ENCODE measurements at regions not wholly inside any gene's neighbourhood (a gene's known extent, or its start where the extent isn't known, plus 50 kb on each side); places are given as distances from the start of the nearest gene placed in this dataset.

DNA sequence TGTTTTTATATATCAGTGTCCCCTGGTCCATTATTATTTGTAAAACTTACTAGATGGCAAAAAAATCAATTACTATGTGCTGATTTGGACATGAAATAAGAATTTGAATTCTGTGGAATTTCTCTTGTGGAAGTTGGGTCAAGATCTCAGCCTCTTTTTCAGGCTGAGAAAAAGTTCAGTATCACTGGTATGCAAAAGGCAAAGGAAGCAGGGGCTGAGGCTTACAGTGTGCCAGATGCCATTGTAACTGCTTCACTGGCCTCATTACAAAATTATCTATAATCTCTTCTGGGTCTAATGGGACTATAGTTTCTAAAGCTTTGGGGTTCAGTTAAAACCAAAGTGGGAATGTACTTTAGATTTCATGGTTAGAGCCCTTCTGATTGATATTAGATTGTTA is 125.9 kb upstream of the SLC7A14 start:
- in situ Hi-C loops (cut with HindIII; ENCODE audit: low pct_unique_long_range_greater_than_20kb, low sequenced_read_pairs) = no loop called here
- no peaks in the 10 kb centered on the region; the same call in 1 of the 2 replicates for H3K27me3 ChIP-seq (ENCODE audit: control insufficient read depth, insufficient read depth, low read length)
- H3K36me3 ChIP-seq (ENCODE audit: control insufficient read depth, insufficient read depth, low read length) = no peaks in the 10 kb centered on the region
- no TSS peak for BruUV-seq (replicated peaks)
- CTCF ChIA-PET = no interaction called here
- no peaks in the 10 kb centered on the region for H3K4me1 ChIP-seq (ENCODE audit: control insufficient read depth, insufficient read depth, low read length)
- no peak for DNase-seq (ENCODE audit: low read depth, low spot score)
- intact Hi-C loops (cut with micrococcal nuclease; ENCODE audit: unreplicated experiment) = no loop called here
- H3K9me3 ChIP-seq (ENCODE audit: control insufficient read depth, insufficient read depth, low read depth, low read length) = peaks cover 3% of the 10 kb centered on the region; the same call in 1 of the 2 replicates
- H3K4me3 ChIP-seq (ENCODE audit: low read depth in 2 of 2, low read length in 2 of 2) = no peak overlapping the region
- ATAC-seq = no peak
- H3K27ac ChIP-seq (ENCODE audit: low read length) = no peak overlapping the region
- POLR2A ChIA-PET = no interaction called here
- TF ChIP-seq POLR2AphosphoS5 (IDR thresholded peaks at IDR 0.05; ENCODE audit: low read depth, low read length) = no peak
- TF ChIP-seq, protein P1, sequence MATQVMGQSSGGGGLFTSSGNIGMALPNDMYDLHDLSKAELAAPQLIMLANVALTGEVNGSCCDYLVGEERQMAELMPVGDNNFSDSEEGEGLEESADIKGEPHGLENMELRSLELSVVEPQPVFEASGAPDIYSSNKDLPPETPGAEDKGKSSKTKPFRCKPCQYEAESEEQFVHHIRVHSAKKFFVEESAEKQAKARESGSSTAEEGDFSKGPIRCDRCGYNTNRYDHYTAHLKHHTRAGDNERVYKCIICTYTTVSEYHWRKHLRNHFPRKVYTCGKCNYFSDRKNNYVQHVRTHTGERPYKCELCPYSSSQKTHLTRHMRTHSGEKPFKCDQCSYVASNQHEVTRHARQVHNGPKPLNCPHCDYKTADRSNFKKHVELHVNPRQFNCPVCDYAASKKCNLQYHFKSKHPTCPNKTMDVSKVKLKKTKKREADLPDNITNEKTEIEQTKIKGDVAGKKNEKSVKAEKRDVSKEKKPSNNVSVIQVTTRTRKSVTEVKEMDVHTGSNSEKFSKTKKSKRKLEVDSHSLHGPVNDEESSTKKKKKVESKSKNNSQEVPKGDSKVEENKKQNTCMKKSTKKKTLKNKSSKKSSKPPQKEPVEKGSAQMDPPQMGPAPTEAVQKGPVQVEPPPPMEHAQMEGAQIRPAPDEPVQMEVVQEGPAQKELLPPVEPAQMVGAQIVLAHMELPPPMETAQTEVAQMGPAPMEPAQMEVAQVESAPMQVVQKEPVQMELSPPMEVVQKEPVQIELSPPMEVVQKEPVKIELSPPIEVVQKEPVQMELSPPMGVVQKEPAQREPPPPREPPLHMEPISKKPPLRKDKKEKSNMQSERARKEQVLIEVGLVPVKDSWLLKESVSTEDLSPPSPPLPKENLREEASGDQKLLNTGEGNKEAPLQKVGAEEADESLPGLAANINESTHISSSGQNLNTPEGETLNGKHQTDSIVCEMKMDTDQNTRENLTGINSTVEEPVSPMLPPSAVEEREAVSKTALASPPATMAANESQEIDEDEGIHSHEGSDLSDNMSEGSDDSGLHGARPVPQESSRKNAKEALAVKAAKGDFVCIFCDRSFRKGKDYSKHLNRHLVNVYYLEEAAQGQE (IDR thresholded peaks at IDR 0.05; ENCODE audit: insufficient read depth in 1 of 2, low read depth in 2 of 2, low read length in 1 of 2) = no peak
- no peak for TF ChIP-seq SIN3A (IDR thresholded peaks at IDR 0.05; ENCODE audit: borderline replicate concordance, insufficient read depth, low read depth, low read length)
- TF ChIP-seq, protein P2, sequence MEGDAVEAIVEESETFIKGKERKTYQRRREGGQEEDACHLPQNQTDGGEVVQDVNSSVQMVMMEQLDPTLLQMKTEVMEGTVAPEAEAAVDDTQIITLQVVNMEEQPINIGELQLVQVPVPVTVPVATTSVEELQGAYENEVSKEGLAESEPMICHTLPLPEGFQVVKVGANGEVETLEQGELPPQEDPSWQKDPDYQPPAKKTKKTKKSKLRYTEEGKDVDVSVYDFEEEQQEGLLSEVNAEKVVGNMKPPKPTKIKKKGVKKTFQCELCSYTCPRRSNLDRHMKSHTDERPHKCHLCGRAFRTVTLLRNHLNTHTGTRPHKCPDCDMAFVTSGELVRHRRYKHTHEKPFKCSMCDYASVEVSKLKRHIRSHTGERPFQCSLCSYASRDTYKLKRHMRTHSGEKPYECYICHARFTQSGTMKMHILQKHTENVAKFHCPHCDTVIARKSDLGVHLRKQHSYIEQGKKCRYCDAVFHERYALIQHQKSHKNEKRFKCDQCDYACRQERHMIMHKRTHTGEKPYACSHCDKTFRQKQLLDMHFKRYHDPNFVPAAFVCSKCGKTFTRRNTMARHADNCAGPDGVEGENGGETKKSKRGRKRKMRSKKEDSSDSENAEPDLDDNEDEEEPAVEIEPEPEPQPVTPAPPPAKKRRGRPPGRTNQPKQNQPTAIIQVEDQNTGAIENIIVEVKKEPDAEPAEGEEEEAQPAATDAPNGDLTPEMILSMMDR (IDR thresholded peaks at IDR 0.05) = no peak
- no peak for TF ChIP-seq TCF7L2 (IDR thresholded peaks at IDR 0.05; ENCODE audit: low read depth, low read length)

DNA sequence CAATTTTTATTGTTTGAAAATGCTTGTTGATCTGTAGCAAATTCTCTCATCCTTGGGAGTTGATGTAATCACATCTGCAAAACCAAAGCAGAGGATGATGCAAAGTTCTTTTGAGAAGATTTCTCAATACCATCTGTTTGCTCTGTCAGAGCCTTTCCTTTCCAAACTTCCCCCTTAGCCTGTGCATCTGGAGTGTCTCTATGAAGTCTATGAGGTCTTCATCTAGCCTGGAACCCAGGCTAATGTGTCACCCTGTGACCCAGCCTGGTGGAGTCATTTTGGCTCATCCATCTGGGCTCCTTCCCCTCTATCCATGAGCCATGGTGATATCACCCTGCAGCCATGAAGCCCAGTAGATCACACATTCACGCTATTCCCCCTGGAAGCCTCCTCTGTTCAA is 123.2 kb upstream of the SLC7A14 start:
- ChIA-PET CTCF (no interaction called here), POLR2A (no interaction called here)
- no peak for DNase-seq (ENCODE audit: low read depth, low spot score)
- in situ Hi-C loops (cut with HindIII; ENCODE audit: low pct_unique_long_range_greater_than_20kb, low sequenced_read_pairs) (no loop called here), intact Hi-C loops (cut with micrococcal nuclease; ENCODE audit: unreplicated experiment) (no loop called here)
- Histone ChIP-seq H3K27ac (ENCODE audit: low read length) (no peak overlapping the region), H3K9me3 (ENCODE audit: control insufficient read depth, insufficient read depth, low read depth, low read length) (peaks cover 3% of the 10 kb centered on the region; the same call in 1 of the 2 replicates), H3K4me3 (ENCODE audit: low read depth in 2 of 2, low read length in 2 of 2) (no peak overlapping the region), H3K36me3 (ENCODE audit: control insufficient read depth, insufficient read depth, low read length) (no peaks in the 10 kb centered on the region), H3K27me3 (ENCODE audit: control insufficient read depth, insufficient read depth, low read length) (no peaks in the 10 kb centered on the region; the same call in 1 of the 2 replicates), H3K4me1 (ENCODE audit: control insufficient read depth, insufficient read depth, low read length) (no peaks in the 10 kb centered on the region)
- ATAC-seq = no peak
- no peak for TF ChIP-seq POLR2AphosphoS5 (IDR thresholded peaks at IDR 0.05; ENCODE audit: low read depth, low read length)
- TF ChIP-seq SIN3A (IDR thresholded peaks at IDR 0.05; ENCODE audit: borderline replicate concordance, insufficient read depth, low read depth, low read length) = no peak
- TF ChIP-seq TCF7L2 (IDR thresholded peaks at IDR 0.05; ENCODE audit: low read depth, low read length) = no peak
- TF ChIP-seq, protein P1 (IDR thresholded peaks at IDR 0.05; ENCODE audit: insufficient read depth in 1 of 2, low read depth in 2 of 2, low read length in 1 of 2) = no peak
- TF ChIP-seq, protein P2 (IDR thresholded peaks at IDR 0.05) = no peak
- no TSS peak for BruUV-seq (replicated peaks)

Measured in Panc1 (cell line).